ENCODE measurements at regions not wholly inside any gene's neighbourhood (a gene's known extent, or its start where the extent isn't known, plus 50 kb on each side); places are given as distances from the start of the nearest gene placed in this dataset.

GRCh38 chr4:123661080-123661737 is 264.6 kb downstream of the SPRY1 start:
- no peak overlapping the region for H3K9ac ChIP-seq (ENCODE audit: low read length)
- no peaks in the 10 kb centered on the region for H3K79me2 ChIP-seq (ENCODE audit: control insufficient read depth, insufficient read depth, low read length)
- Mint-ChIP-seq H3K27me3 (peaks cover 17% of the 10 kb centered on the region), H3K4me3 (no peak overlapping the region), H3K27ac (no peak overlapping the region), H3K9me3 (ENCODE audit: insufficient read depth) (peaks cover 3% of the 10 kb centered on the region), H3K4me1 (peaks cover 8% of the 10 kb centered on the region)
- H3K27me3 ChIP-seq (replicated peaks in 1 of 4; ENCODE audit: control extremely low read depth in 1 of 4, control insufficient read depth in 3 of 4, insufficient read depth in 4 of 4, low read length in 3 of 4) = no peaks in the 10 kb centered on the region
- DNase-seq (peak; percentile 30), ATAC-seq (ENCODE audit: low read depth) (no peak)
- TF ChIP-seq EZH2 (IDR thresholded peaks at IDR 0.05; ENCODE audit: borderline replicate concordance, insufficient read depth, low read depth, low read length, poor library complexity, severe bottlenecking) = no peak
- TF ChIP-seq CTCF (IDR thresholded peaks at IDR 0.05) = peak; percentile 52
- intact Hi-C loops (cut with micrococcal nuclease) = loop anchor here (2.0 kb wide), 1 partner anchor 262 kb away; no protein-coding TSS in a partner anchor
- no peak overlapping the region for H2AFZ ChIP-seq (ENCODE audit: insufficient read depth, low read depth, low read length, poor library complexity, severe bottlenecking)
- H3K4me1 ChIP-seq (ENCODE audit: control insufficient read depth in 2 of 2, insufficient read depth in 2 of 2, low read length in 2 of 2) = peaks cover 3 to 9% of the 10 kb centered on the region in 2 donors
- no peak overlapping the region for H3K4me2 ChIP-seq (replicated peaks; ENCODE audit: low read depth, low read length, poor library complexity, severe bottlenecking)
- peaks cover 0 to 7% (median 6%) of the 10 kb centered on the region in 3 donors for H3K9me3 ChIP-seq (ENCODE audit: control extremely low read depth in 1 of 3, control insufficient read depth in 2 of 3, insufficient read depth in 1 of 3, low read length in 2 of 3)
- H4K20me1 ChIP-seq (ENCODE audit: control insufficient read depth, insufficient read depth, low read length, poor library complexity, severe bottlenecking) = no peaks in the 10 kb centered on the region
- H3K36me3 ChIP-seq (replicated peaks in 1 of 2; ENCODE audit: control extremely low read depth in 1 of 2, control insufficient read depth in 1 of 2, extremely low read depth in 1 of 2, insufficient read depth in 2 of 2, low read length in 1 of 2) = no peaks in the 10 kb centered on the region
- ChIA-PET POLR2A (no interaction called here), CTCF (interaction anchor here (0.9 to 4.0 kb wide), 19 partner anchors 10 to 662 kb away, joined by 3 to 38 read pairs (median 5); no protein-coding TSS in a partner anchor)
- H3K27ac ChIP-seq (ENCODE audit: low read length in 2 of 2) = no peak overlapping the region
- H3K4me3 ChIP-seq (ENCODE audit: control extremely low read depth in 1 of 5, extremely low read depth in 1 of 5, insufficient read depth in 1 of 5, low read depth in 2 of 5, low read length in 4 of 5) = no peak overlapping the region

DNA sequence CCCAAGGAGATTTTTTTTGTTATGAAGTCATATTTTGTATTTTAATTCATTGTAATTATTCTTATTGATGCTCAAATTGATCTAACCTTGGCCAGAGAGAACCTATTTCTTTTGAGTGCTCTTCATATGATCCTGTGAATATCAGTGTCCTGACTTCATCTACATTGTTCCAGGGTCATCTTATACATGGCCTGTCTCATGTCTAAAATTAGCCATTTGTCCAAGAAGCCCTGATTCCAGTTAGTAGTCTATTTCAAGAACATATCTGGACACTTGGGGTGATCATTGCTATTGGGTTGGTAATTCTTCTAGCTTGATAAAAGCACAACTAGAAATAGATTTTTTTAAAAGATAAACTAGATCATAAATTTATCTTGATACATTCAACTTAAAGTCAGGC is 266.2 kb downstream of the SPRY1 start:
- no peaks in the 10 kb centered on the region for H3K79me2 ChIP-seq (ENCODE audit: control insufficient read depth, insufficient read depth, low read length)
- peaks cover 1% of the 10 kb centered on the region for H3K4me1 Mint-ChIP-seq
- H3K4me2 ChIP-seq (replicated peaks; ENCODE audit: low read depth, low read length, poor library complexity, severe bottlenecking) = no peak overlapping the region
- peaks cover 25% of the 10 kb centered on the region for H3K27me3 Mint-ChIP-seq
- CTCF ChIA-PET = interaction anchor here (3.2 kb wide), 1 partner anchor 272 kb away, joined by 38 read pairs; no protein-coding TSS in a partner anchor
- DNase-seq (no peak), ATAC-seq (ENCODE audit: low read depth) (no peak)
- H3K36me3 ChIP-seq (replicated peaks in 1 of 2; ENCODE audit: control extremely low read depth in 1 of 2, control insufficient read depth in 1 of 2, extremely low read depth in 1 of 2, insufficient read depth in 2 of 2, low read length in 1 of 2) = no peaks in the 10 kb centered on the region
- no peak overlapping the region for H3K9ac ChIP-seq (ENCODE audit: low read length)
- no peaks in the 10 kb centered on the region for H3K9me3 ChIP-seq (ENCODE audit: control extremely low read depth in 1 of 3, control insufficient read depth in 2 of 3, insufficient read depth in 1 of 3, low read length in 2 of 3)
- H3K27ac ChIP-seq (ENCODE audit: low read length in 2 of 2) = no peak overlapping the region
- H3K9me3 Mint-ChIP-seq (ENCODE audit: insufficient read depth) = no peaks in the 10 kb centered on the region
- peaks cover 0 to 3% of the 10 kb centered on the region in 2 donors for H3K4me1 ChIP-seq (ENCODE audit: control insufficient read depth in 2 of 2, insufficient read depth in 2 of 2, low read length in 2 of 2)
- intact Hi-C loops (cut with micrococcal nuclease) = no loop called here
- POLR2A ChIA-PET = no interaction called here
- no peak overlapping the region for H2AFZ ChIP-seq (ENCODE audit: insufficient read depth, low read depth, low read length, poor library complexity, severe bottlenecking)
- H3K27ac Mint-ChIP-seq = no peak overlapping the region
- no peaks in the 10 kb centered on the region for H4K20me1 ChIP-seq (ENCODE audit: control insufficient read depth, insufficient read depth, low read length, poor library complexity, severe bottlenecking)
- no peak overlapping the region for H3K4me3 Mint-ChIP-seq
- no peak overlapping the region for H3K4me3 ChIP-seq (ENCODE audit: control extremely low read depth in 1 of 5, extremely low read depth in 1 of 5, insufficient read depth in 1 of 5, low read depth in 2 of 5, low read length in 4 of 5)
- no peaks in the 10 kb centered on the region for H3K27me3 ChIP-seq (replicated peaks in 1 of 4; ENCODE audit: control extremely low read depth in 1 of 4, control insufficient read depth in 3 of 4, insufficient read depth in 4 of 4, low read length in 3 of 4)
- TF ChIP-seq CTCF (IDR thresholded peaks at IDR 0.05) (no peak), EZH2 (IDR thresholded peaks at IDR 0.05; ENCODE audit: borderline replicate concordance, insufficient read depth, low read depth, low read length, poor library complexity, severe bottlenecking) (no peak)

Measured in B cell (primary cell).